Ammon's horn (tissue), 1 donor: ENCODE measurements at regions not wholly inside any gene's neighbourhood (a gene's known extent, or its start where the extent isn't known, plus 50 kb on each side); places are given as distances from the start of the nearest gene placed in this dataset.
"Not testable (repeated sequence)": the region's sequence is repeated elsewhere in the genome, so short reads cannot be mapped to it uniquely, and the experiment has no call there.

ENCODE experiments used
- DNase-seq: peaks from one replicate; pipeline ENCODE4 v3.0.0-alpha.2; 2016; ENCODE audit warnings: low spot score

DNA sequence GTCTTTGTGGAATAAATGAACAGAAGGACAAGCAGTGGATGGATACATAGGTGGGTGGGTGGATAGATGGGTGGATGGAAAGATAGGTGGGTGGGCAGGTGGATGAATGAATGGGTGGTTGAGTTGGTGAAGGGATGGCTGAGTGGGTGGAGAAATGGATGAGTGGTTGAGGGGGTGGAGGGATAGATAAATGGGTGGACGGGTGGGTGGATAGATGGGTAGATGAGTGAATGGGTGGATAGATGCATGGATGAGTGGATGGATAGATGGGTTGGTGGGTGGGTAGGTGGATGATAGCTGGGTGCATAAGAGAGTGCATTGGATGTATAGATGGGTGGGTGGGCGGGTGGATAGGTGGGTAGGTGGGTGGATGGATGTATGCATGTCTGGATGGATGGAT is 63.5 kb downstream of the UNC93B1 start:
- DNase-seq = not testable (repeated sequence)

GRCh38 chr11:67938964-67939363 is 64.9 kb downstream of the UNC93B1 start:
- not testable (repeated sequence) for DNase-seq

GRCh38 chr11:67938371-67938770 is 65.5 kb downstream of the UNC93B1 start:
- DNase-seq = not testable (repeated sequence)

DNA sequence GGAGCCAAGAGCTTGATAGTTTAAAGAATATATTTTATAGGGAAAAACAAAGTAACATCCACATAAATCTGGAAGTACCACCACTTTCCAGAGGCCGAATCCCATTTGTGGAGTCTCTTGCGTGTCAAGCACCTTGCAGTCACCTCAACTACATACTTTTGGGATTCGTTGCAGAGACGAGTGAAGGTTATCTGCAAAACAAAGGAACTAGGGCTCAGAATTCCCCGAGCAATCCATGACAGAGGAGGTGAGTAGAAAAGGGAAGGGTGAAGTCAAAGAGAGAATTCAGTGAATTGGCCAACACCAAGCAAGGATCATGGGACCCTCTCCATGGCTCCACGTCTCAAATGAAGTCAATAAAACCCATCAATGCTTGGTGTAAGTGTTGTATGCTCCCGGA is 80.3 kb downstream of the UNC93B1 start:
- DNase-seq = not testable (repeated sequence)

- not testable (repeated sequence) for DNase-seq
These were observed 83.4 kb downstream of the UNC93B1 start for GRCh38 chr11:67920546-67920945.

DNA sequence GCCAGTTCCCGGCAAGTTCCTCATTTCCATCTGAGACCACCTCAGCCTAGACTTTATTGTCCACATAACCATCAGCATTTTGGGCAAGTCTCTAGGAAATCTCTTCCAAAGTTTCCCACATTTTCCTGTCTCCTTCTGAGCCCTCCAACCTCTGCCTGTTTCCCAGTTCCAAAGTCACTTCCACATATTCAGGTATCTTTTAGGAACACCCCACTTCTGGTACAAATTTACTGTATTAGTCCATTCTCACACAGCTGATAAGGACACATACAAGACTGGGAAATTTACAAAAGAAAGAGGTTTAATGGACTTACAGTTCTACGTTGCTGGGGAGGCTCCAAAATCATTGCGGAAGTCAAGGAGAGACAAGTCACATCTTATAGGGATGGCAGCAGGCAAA is 91.7 kb downstream of the UNC93B1 start:
- DNase-seq = not testable (repeated sequence)

GRCh38 chr11:67911211-67911610 is 92.7 kb downstream of the UNC93B1 start:
- not testable (repeated sequence) for DNase-seq

- DNase-seq = not testable (repeated sequence)
These were observed 93.1 kb downstream of the UNC93B1 start for GRCh38 chr11:67910803-67911202.

DNA sequence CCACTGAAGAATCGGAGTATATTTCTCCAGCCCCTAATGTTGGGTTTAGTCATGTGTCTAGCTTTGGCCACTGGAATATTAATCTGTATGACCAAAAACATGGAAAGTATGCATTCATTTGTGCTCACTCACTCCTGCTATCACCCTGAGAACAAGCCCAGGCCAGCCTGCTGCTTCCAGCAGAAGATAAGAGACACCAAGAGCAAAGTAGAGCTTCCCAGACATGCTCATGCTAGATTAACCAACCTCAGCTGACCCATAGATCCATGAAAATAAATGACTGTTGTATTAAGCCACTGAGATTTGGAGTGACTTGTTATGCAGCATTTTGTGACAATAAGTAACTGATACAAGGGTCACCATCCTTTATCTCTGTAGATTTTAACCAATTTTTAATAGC is 96.9 kb downstream of the UNC93B1 start:
- not testable (repeated sequence) for DNase-seq

- DNase-seq = not testable (repeated sequence)
These were observed 104.4 kb downstream of the UNC93B1 start for GRCh38 chr11:67899462-67899861.

DNA sequence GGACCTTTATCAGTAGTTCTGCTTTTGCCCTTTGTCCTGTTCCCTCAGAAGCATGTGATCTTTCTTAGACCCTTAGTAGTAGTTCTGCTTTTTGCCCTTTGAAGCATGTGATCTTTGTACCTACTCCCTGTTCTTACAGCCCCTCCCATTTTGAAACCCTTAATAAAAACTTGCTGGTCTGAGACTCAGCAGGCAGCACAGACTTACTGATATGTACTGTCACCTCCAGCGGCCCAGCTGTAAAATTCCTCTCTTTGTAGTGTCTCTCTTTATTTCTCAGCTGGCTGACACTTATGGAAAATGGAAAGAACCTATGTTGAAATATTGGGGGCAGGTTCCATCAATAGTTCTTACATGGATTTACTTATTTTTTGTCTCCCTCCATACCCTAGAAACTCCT is 110.4 kb downstream of the UNC93B1 start:
- not testable (repeated sequence) for DNase-seq

DNA sequence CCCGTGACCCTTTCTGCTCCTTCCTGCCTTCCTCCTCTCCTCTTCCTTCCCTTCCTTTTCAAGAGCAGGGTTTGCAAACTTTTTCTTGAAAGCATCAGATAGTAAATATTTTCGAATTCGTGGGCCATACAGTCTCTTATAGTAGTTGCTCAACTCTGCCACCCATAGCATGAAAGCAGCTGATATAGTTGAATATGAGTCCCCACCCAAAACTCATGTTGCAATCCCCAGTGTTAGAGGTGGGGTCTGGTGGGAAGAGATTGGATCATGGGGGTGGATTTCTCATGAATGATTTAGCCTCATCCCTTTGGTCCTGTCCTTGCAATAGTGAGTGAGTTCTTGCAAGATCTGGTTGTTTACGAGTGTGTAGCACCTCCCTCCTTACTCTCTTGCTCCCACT is 114.3 kb downstream of the UNC93B1 start:
- not testable (repeated sequence) for DNase-seq

DNA sequence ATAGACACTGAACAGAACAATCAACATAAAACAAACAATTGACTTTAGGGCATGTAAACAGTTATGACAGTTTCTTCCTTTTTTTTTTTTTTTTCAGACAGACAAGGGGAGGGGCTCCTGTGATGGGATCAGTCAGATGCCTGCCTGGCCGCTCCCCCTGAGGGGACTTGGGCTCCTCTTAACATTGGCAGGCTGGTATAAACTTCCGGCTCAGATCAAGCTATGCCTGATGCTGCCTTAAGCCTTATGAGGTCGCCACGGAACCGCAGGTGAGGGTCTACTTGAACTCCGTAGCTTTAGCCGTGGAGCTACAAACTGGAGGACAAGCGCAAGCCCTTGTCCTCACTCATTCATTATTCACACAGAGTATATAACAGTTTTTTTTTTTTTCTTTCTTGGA is 115.8 kb downstream of the UNC93B1 start:
- DNase-seq = not testable (repeated sequence)

DNA sequence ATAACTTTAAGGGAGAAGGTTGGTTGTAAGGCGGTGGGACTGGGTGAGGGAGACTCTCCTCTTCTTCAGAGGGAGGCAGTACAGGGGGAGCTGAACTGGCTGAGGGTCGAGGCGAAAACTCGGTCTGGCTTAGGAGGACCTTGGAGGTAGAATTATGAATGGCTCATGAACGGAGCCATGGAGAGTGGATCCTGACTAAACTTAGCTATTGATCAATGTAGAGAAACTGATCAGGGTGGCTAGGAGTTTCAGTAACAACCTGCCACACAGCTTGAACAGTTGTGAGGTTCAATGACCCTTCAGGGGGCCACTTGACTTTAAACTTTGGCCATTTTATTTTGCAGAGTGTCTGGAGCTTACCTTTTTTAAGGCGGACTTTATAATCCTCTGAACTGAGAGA is 117.2 kb downstream of the UNC93B1 start:
- not testable (repeated sequence) for DNase-seq

- DNase-seq = not testable (repeated sequence)
These were observed 117.7 kb downstream of the UNC93B1 start for GRCh38 chr11:67886207-67886606.

GRCh38 chr11:67885574-67885973 is 118.3 kb downstream of the UNC93B1 start:
- DNase-seq = not testable (repeated sequence)

DNA sequence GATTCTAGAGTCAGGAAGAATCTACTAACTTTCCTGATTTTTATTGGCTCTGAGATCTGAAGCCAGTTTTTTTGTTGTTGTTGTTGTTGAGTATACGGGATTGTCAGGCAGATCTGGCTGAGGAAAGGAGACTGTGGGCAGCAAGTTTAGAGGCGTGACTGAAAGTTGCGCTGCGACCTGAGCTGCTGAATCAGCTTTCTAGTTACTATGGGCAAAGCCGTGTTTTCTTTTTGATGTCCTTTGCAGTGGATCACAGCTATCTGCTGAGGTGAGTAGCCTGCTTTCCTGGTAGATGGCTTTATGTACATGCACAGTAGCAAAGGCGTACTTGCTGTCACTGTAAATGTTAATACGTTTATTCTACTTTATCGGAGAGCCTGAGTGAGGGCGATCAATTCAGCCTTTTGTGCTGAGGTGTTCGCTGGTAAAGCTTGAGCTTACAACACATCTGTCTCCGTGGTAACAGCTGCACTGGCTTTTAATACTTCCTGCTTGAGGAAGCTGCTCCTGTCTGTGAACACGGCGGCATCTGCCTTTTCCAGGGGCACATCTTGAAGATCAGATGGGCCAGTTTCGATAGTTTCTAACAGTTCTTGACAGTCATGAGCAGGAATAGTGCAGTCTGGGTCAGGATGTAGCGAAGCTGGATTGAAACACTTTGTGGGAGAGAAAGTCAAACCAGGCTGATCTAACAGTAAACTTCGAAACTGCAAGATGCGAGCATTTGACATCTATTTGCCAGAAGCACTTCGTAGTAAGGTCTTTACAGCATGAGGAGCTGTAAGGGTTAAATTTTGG is 118.9 kb downstream of the UNC93B1 start:
- DNase-seq = not testable (repeated sequence)

GRCh38 chr11:67884073-67884757 is 119.7 kb downstream of the UNC93B1 start:
- DNase-seq = not testable (repeated sequence)

- DNase-seq = not testable (repeated sequence)
These were observed 121.6 kb downstream of the UNC93B1 start for GRCh38 chr11:67882304-67882703.

DNA sequence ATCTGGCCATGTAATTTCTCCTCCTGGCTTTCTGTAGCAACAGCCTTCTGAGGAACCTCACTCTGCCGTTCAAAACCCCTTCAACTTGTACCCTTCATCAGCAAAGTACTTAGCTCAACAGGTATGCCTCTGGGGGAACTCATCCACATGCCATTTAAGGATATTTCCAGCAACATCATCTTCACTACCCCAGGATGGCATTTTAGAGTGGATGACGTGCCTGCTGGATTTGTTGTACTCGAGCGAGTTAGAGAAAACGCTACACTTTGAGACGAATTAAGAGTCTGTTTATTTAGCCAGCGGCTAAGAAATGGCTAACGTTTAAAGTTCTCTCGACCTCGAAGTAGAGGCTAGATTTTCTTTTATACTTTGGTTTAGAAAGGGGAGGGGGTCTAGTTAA is 122.1 kb downstream of the UNC93B1 start:
- not testable (repeated sequence) for DNase-seq

- not testable (repeated sequence) for DNase-seq
These were observed 123.2 kb downstream of the UNC93B1 start for GRCh38 chr11:67880594-67881196.

DNA sequence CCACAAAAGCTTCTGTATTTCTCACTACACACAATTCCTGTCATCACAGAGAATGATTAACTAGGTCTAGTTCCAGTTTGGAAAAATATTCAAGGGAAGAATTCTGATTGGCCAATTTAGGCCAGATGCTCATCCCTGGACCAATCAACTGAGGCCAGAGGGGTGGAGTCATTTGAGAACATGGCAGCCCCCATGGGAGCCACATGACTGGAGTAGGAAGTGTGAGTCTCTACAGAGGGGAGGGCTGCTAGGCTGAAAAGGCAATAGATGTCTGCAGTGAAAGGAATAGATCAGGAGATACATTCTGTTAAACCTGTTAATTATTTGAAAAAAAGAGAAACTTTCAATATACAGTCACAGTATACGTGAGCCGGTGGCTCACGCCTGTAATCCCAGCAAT is 125.2 kb downstream of the UNC93B1 start:
- not testable (repeated sequence) for DNase-seq

GRCh38 chr11:67877316-67877715 is 126.6 kb downstream of the UNC93B1 start:
- not testable (repeated sequence) for DNase-seq
